ENCODE measurements at regions not wholly inside any gene's neighbourhood (a gene's known extent, or its start where the extent isn't known, plus 50 kb on each side); places are given as distances from the start of the nearest gene placed in this dataset.

DNA sequence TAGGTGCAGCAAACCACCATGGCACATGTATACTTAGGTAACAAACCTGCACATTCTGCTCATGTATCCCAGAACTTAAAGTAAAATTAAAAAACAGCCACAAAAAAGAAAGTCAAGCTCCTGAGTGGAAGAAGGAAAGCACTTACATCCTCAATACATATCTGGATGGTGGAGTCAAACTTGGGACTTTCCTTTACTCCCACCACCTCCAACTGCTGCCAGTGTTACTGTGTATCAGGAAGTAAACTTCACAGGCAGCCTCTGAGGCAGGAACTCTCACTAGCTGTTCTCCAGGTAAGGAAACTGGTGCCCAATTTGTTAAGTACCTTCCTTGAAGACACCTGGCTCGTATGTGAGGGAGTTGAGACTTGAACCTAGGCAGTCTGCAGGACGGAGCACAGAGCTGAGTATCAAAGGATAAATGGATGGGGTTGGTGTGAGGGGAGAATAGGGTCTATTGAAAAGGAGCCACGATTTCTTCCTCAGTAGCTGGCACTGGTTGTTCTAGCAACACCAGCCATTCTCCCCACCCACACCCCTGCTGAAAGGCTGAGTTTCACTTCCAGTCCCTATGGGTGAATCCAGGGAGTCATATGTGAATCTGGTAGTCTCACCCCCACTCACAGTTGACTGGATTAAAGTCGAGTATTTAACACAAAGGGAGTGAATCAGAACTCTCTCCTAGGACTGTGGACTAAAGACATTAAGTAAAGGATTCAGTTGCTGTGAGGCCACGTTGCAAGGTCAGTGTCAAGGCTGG, 50.0 kb upstream of the GPR39 start:
- Histone ChIP-seq H3K4me1 (ENCODE audit: control insufficient read depth, extremely low read depth, insufficient read depth, low read length) (no peaks in the 10 kb centered on the region), H3K27ac (ENCODE audit: control insufficient read depth, insufficient read depth, low read length) (no peak overlapping the region), H3K27me3 (ENCODE audit: control insufficient read depth, extremely low read depth, insufficient read depth, low read length) (no peaks in the 10 kb centered on the region), H2AFZ (ENCODE audit: control insufficient read depth, low read length) (no peak overlapping the region), H3K9ac (ENCODE audit: control insufficient read depth, extremely low read depth, insufficient read depth, low read length) (no peak overlapping the region), H3K9me3 (ENCODE audit: control insufficient read depth, low read depth, low read length) (no peaks in the 10 kb centered on the region), H3K4me3 (ENCODE audit: control insufficient read depth in 2 of 3, extremely low read depth in 1 of 3, insufficient read depth in 2 of 3, low read depth in 1 of 3, low read length in 3 of 3) (no peak overlapping the region), H3K36me3 (ENCODE audit: control insufficient read depth in 2 of 2, extremely low read depth in 1 of 2, insufficient read depth in 2 of 2, low read length in 2 of 2) (no peaks in the 10 kb centered on the region), H3K9me1 (ENCODE audit: control insufficient read depth, extremely low read depth, insufficient read depth, low read length) (no peaks in the 10 kb centered on the region), H3K4me2 (ENCODE audit: control insufficient read depth, extremely low read depth, insufficient read depth, low read depth, low read length) (no peak overlapping the region), H3K79me2 (ENCODE audit: control insufficient read depth, insufficient read depth, low read length) (no peaks in the 10 kb centered on the region), H4K20me1 (ENCODE audit: control insufficient read depth, extremely low read depth, insufficient read depth, low read length) (no peaks in the 10 kb centered on the region)
- TF ChIP-seq, protein P1, sequence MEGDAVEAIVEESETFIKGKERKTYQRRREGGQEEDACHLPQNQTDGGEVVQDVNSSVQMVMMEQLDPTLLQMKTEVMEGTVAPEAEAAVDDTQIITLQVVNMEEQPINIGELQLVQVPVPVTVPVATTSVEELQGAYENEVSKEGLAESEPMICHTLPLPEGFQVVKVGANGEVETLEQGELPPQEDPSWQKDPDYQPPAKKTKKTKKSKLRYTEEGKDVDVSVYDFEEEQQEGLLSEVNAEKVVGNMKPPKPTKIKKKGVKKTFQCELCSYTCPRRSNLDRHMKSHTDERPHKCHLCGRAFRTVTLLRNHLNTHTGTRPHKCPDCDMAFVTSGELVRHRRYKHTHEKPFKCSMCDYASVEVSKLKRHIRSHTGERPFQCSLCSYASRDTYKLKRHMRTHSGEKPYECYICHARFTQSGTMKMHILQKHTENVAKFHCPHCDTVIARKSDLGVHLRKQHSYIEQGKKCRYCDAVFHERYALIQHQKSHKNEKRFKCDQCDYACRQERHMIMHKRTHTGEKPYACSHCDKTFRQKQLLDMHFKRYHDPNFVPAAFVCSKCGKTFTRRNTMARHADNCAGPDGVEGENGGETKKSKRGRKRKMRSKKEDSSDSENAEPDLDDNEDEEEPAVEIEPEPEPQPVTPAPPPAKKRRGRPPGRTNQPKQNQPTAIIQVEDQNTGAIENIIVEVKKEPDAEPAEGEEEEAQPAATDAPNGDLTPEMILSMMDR (optimal IDR thresholded peaks at IDR 0.05 in 1 of 3, IDR thresholded peaks at IDR 0.05 in 1 of 3, conservative IDR thresholded peaks at IDR 0.05 in 1 of 3; ENCODE audit: extremely low read depth in 1 of 3, insufficient read depth in 2 of 3, low read length in 3 of 3) = no peak
- no peak for TF ChIP-seq EZH2 (IDR thresholded peaks at IDR 0.05; ENCODE audit: low read length)
- dilution Hi-C loops (cut with MboI; ENCODE audit: extremely low pct_ligation_motif_present, low sequenced_read_pairs) = no loop called here
- FAIRE-seq (no peak), DNase-seq (ENCODE audit: low read depth, low spot score) (no peak)

Small RNA genes in the stretch of these regions (small RNA-seq; reads per million reads assigned to genes)
- gene MIR663B (ENCODE audit: insufficient read length in 3 of 3, low read depth in 3 of 3, low replicate concordance in 1 of 3) = 0 reads per million in 3 experiments
- 0 to 0.25 (median 0) reads per million in 3 experiments for gene RNA5-8SP5 (ENCODE audit: insufficient read length in 3 of 3, low read depth in 3 of 3, low replicate concordance in 1 of 3)

All from keratinocyte (primary cell).